ENCODE measurements at regions not wholly inside any gene's neighbourhood (a gene's known extent, or its start where the extent isn't known, plus 50 kb on each side); places are given as distances from the start of the nearest gene placed in this dataset.

GRCh38 chr6:170097505-170098427, 193.1 kb downstream of the DLL1 start:
- H3K27me3 ChIP-seq (ENCODE audit: control insufficient read depth, low read length), result no peaks in the 10 kb centered on the region
- H3K4me2 ChIP-seq (ENCODE audit: low read length), result no peak overlapping the region
- H3F3A ChIP-seq (ENCODE audit: control insufficient read depth, insufficient read depth), result no peaks in the 10 kb centered on the region

GRCh38 chr6:170096803-170097504, 193.9 kb downstream of the DLL1 start:
- Histone ChIP-seq H3K9me2 (replicated peaks; ENCODE audit: control insufficient read depth, low read length) (no peaks in the 10 kb centered on the region), H3K36me3 (ENCODE audit: control insufficient read depth, low read length) (no peaks in the 10 kb centered on the region), H3K27me3 (ENCODE audit: control insufficient read depth, low read length) (no peaks in the 10 kb centered on the region), H3K4me2 (ENCODE audit: low read length) (no peak overlapping the region), H3K9me3 (ENCODE audit: control insufficient read depth, insufficient read depth, low read length) (peaks cover 6% of the 10 kb centered on the region; the same call in 1 of the 2 replicates), H3K79me2 (ENCODE audit: control insufficient read depth, low read length) (no peaks in the 10 kb centered on the region), H3K27ac (ENCODE audit: low read depth, low read length) (no peak overlapping the region), H4K20me1 (ENCODE audit: control insufficient read depth, insufficient read depth, low read depth, low read length) (no peaks in the 10 kb centered on the region), H3F3A (ENCODE audit: control insufficient read depth, insufficient read depth) (no peaks in the 10 kb centered on the region), H3K4me3 (ENCODE audit: low read length) (no peak overlapping the region), H3K4me1 (ENCODE audit: control insufficient read depth, low read length) (peaks cover 5% of the 10 kb centered on the region; the same call in 1 of the 2 replicates)
- TF ChIP-seq EZH2phosphoT487 (IDR thresholded peaks at IDR 0.05; ENCODE audit: borderline replicate concordance, low read length) (no peak), CTCF (IDR thresholded peaks at IDR 0.05; ENCODE audit: low read depth, low read length, poor library complexity, severe bottlenecking) (no peak)

More at GRCh38 chr6:170097505-170098427, 193.1 kb downstream of the DLL1 start:
- Histone ChIP-seq H3K27ac (ENCODE audit: low read depth, low read length) (no peak overlapping the region), H3K36me3 (ENCODE audit: control insufficient read depth, low read length) (no peaks in the 10 kb centered on the region), H3K79me2 (ENCODE audit: control insufficient read depth, low read length) (no peaks in the 10 kb centered on the region), H3K9me2 (replicated peaks; ENCODE audit: control insufficient read depth, low read length) (no peaks in the 10 kb centered on the region), H3K4me3 (ENCODE audit: low read length) (no peak overlapping the region), H3K4me1 (ENCODE audit: control insufficient read depth, low read length) (peaks cover 5% of the 10 kb centered on the region; the same call in 1 of the 2 replicates), H4K20me1 (ENCODE audit: control insufficient read depth, insufficient read depth, low read depth, low read length) (no peaks in the 10 kb centered on the region), H3K9me3 (ENCODE audit: control insufficient read depth, insufficient read depth, low read length) (peaks cover under 1% of the 10 kb centered on the region; the same call in 1 of the 2 replicates)
- no peak for TF ChIP-seq EZH2phosphoT487 (IDR thresholded peaks at IDR 0.05; ENCODE audit: borderline replicate concordance, low read length)
- TF ChIP-seq CTCF (IDR thresholded peaks at IDR 0.05; ENCODE audit: low read depth, low read length, poor library complexity, severe bottlenecking), result no peak

GRCh38 chr6:170096191-170096802, 194.6 kb downstream of the DLL1 start:
- Histone ChIP-seq H3K9me2 (replicated peaks; ENCODE audit: control insufficient read depth, low read length) (no peaks in the 10 kb centered on the region), H3K79me2 (ENCODE audit: control insufficient read depth, low read length) (no peaks in the 10 kb centered on the region), H3K4me3 (ENCODE audit: low read length) (no peak overlapping the region), H3K27ac (ENCODE audit: low read depth, low read length) (no peak overlapping the region), H3K9me3 (ENCODE audit: control insufficient read depth, insufficient read depth, low read length) (peaks cover 6% of the 10 kb centered on the region; the same call in 1 of the 2 replicates), H3K4me2 (ENCODE audit: low read length) (no peak overlapping the region), H3K4me1 (ENCODE audit: control insufficient read depth, low read length) (peaks cover 5% of the 10 kb centered on the region; the same call in 1 of the 2 replicates), H4K20me1 (ENCODE audit: control insufficient read depth, insufficient read depth, low read depth, low read length) (no peaks in the 10 kb centered on the region), H3K27me3 (ENCODE audit: control insufficient read depth, low read length) (no peaks in the 10 kb centered on the region), H3F3A (ENCODE audit: control insufficient read depth, insufficient read depth) (no peaks in the 10 kb centered on the region), H3K36me3 (ENCODE audit: control insufficient read depth, low read length) (no peaks in the 10 kb centered on the region)
- TF ChIP-seq EZH2phosphoT487 (IDR thresholded peaks at IDR 0.05; ENCODE audit: borderline replicate concordance, low read length) (no peak), CTCF (IDR thresholded peaks at IDR 0.05; ENCODE audit: low read depth, low read length, poor library complexity, severe bottlenecking) (no peak)
